A549 (cell line): ENCODE measurements at regions not wholly inside any gene's neighbourhood (a gene's known extent, or its start where the extent isn't known, plus 50 kb on each side); places are given as distances from the start of the nearest gene placed in this dataset.
A peak's percentile ranks its signal among the peaks of the same experiment; 100 is the strongest.

ENCODE experiments used
- ATOH8 ChIP-seq: fragments of 250-450 bp; sonication (Bioruptor Pico); IDR thresholded peaks from 2 replicates; pipeline ENCODE4 v1.5.0; 2020; ENCODE audit warnings: low read depth, mild to moderate bottlenecking, moderate library complexity
- CBX2 ChIP-seq: fragments of 200-600 bp; sonication (generic); IDR thresholded peaks from 2 replicates; pipeline ENCODE4 v1.6.1; 2016; ENCODE audit warnings: low read depth, mild to moderate bottlenecking, borderline replicate concordance
- CHD2 ChIP-seq: fragments of 150-350 bp; IDR thresholded peaks from 2 replicates; pipeline ENCODE4 v1.6.1; 2014; ENCODE audit warnings: low read length; ENCODE audit not compliant: partially characterized antibody
- EHMT2 ChIP-seq: fragments of 200-600 bp; sonication (generic); IDR thresholded peaks from 2 replicates; pipeline ENCODE4 v1.6.1; 2016; ENCODE audit warnings: antibody characterized with exemption, low read depth, mild to moderate bottlenecking, moderate library complexity
- ELK1 ChIP-seq: fragments of 150-350 bp; IDR thresholded peaks from 2 replicates; pipeline ENCODE4 v1.6.1; 2014; ENCODE audit warnings: low read depth, mild to moderate bottlenecking, low read length
- FOXS1 ChIP-seq: fragments of 250-450 bp; sonication (Bioruptor Pico); IDR thresholded peaks from 2 replicates; pipeline ENCODE4 v1.5.0; 2020; ENCODE audit warnings: mild to moderate bottlenecking, moderate library complexity
- GATA3 ChIP-seq: IDR thresholded peaks from 2 replicates; pipeline ENCODE4 v1.6.1; 2012; ENCODE audit warnings: borderline replicate concordance
- HDAC2 ChIP-seq: fragments of 200-600 bp; sonication (generic); IDR thresholded peaks from 2 replicates; pipeline ENCODE4 v1.6.1; 2016
- HEYL ChIP-seq: fragments of 250-450 bp; sonication (Bioruptor Pico); IDR thresholded peaks from 2 replicates; pipeline ENCODE4 v1.8.0; 2021; ENCODE audit warnings: mild to moderate bottlenecking, moderate library complexity
- HOXB13 ChIP-seq: fragments of 250-450 bp; sonication (Bioruptor Pico); IDR thresholded peaks from 2 replicates; pipeline ENCODE4 v1.5.0; 2020; ENCODE audit warnings: low read depth, mild to moderate bottlenecking, moderate library complexity
- JUN ChIP-seq, 2 experiments: fragments of >200 bp; sonication (Bioruptor Twin); formaldehyde crosslinking; IDR thresholded peaks; 2 replicates in 1 of 2; 3 replicates in 1 of 2; pipeline ENCODE4 v1.6.1; 2016 to 2017
- MAX ChIP-seq: IDR thresholded peaks from 2 replicates; pipeline ENCODE4 v1.6.1; 2012
- MYC ChIP-seq: IDR thresholded peaks from 2 replicates; pipeline ENCODE4 v1.6.1; 2012; ENCODE audit warnings: mild to moderate bottlenecking, inconsistent platforms, low read length, improper control_type of control experiment, borderline replicate concordance
- NR3C1 ChIP-seq: fragments of >200 bp; sonication (Bioruptor Twin); formaldehyde crosslinking; IDR thresholded peaks from 3 replicates; pipeline ENCODE4 v1.6.1; 2017
- PHF8 ChIP-seq: fragments of 200-600 bp; sonication (generic); IDR thresholded peaks from 2 replicates; pipeline ENCODE4 v1.6.1; 2016; ENCODE audit warnings: low read depth, mild to moderate bottlenecking, antibody characterized with exemption, moderate library complexity, borderline replicate concordance
- POLR2AphosphoS2 ChIP-seq: conservative IDR thresholded peaks from 2 replicates; pipeline ENCODE4 v1.6.1; 2012; ENCODE audit warnings: low read length, improper control_type of control experiment, inconsistent platforms
- RAD21 ChIP-seq, 2 experiments: fragments of >200 bp in 1 of 2; sonication (Bioruptor Twin) in 1 of 2; formaldehyde crosslinking in 1 of 2; IDR thresholded peaks in 1 of 2; conservative IDR thresholded peaks in 1 of 2; 2 replicates in 1 of 2; 3 replicates in 1 of 2; pipeline ENCODE4 v1.6.1; 2012 to 2018; ENCODE audit warnings: inconsistent platforms in 1 of 2
- RARB ChIP-seq: fragments of 250-450 bp; sonication (Bioruptor Pico); IDR thresholded peaks from 2 replicates; pipeline ENCODE4 v1.8.0; 2021; ENCODE audit warnings: mild to moderate bottlenecking, moderate library complexity
- RCOR1 ChIP-seq: fragments of 150-350 bp; IDR thresholded peaks from 2 replicates; pipeline ENCODE4 v1.6.1; 2014; ENCODE audit warnings: antibody characterized with exemption, low read length, low read depth
- REST ChIP-seq: fragments of 200-600 bp; sonication (generic); IDR thresholded peaks from 2 replicates; pipeline ENCODE4 v1.6.1; 2016; ENCODE audit warnings: antibody characterized with exemption, mild to moderate bottlenecking, moderate library complexity
- RFX5 ChIP-seq: fragments of 450-650 bp; IDR thresholded peaks from 2 replicates; pipeline ENCODE4 v1.7.1; 2014; ENCODE audit warnings: antibody characterized with exemption, mild to moderate bottlenecking, moderate library complexity
- ZFP36 ChIP-seq: fragments of 450-650 bp; IDR thresholded peaks from 2 replicates; pipeline ENCODE4 v1.6.1; 2014; ENCODE audit warnings: borderline replicate concordance; ENCODE audit not compliant: partially characterized antibody
- ZSCAN20 ChIP-seq: fragments of 250-450 bp; sonication (Bioruptor Pico); IDR thresholded peaks from 2 replicates; pipeline ENCODE4 v1.8.0; 2022; ENCODE audit warnings: mild to moderate bottlenecking, moderate library complexity

GRCh38 chr9:107422189-107423185 is 67.1 kb downstream of the KLF4 start (continued):
- TF ChIP-seq ELK1 (no peak), CHD2 (no peak), POLR2AphosphoS2 (no peak), FOXS1 (no peak), ZSCAN20 (no peak), CBX2 (no peak), HEYL (CRISPR knock-in tag) (no peak), RARB (CRISPR knock-in tag) (no peak), RAD21 (conservative IDR thresholded peaks at IDR 0.05 in 1 of 2, IDR thresholded peaks at IDR 0.05 in 1 of 2) (peak; percentile 88 to 94), ZFP36 (no peak), MYC (no peak), JUN (IDR thresholded peaks at IDR 0.05) (no peak), REST (no peak), MAX (peak; percentile 74; the same call in 1 of the 2 replicates), NR3C1 (no peak), HOXB13 (no peak), RFX5 (no peak), PHF8 (no peak), ATOH8 (CRISPR knock-in tag) (no peak), EHMT2 (no peak), HDAC2 (no peak), RCOR1 (no peak), GATA3 (no peak)
